ENCODE measurements at regions not wholly inside any gene's neighbourhood (a gene's known extent, or its start where the extent isn't known, plus 50 kb on each side); places are given as distances from the start of the nearest gene placed in this dataset.

DNA sequence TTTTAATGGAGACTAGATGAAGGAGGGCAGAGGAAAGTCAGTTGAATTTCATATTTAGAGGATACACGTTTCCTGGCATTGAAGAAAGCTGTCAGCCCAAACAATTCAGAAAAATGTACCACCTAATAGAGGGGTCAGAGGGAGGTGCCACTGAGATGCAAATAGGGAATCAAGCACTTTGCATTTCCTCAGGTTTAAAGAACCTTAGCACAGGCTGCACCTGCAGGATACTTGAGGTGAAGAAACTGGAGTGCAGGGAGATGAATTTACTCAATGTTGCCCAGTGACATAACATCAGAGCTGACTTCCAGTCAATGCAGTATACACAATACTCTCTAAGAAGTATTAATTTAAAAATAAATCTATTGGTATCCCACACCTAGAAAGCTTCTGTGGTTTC, 67.0 kb upstream of the MAST4 start:
- DNase-seq (ENCODE audit: low spot score): no peak
- no peak overlapping the region for H3K27ac ChIP-seq
- TF ChIP-seq, protein P1, sequence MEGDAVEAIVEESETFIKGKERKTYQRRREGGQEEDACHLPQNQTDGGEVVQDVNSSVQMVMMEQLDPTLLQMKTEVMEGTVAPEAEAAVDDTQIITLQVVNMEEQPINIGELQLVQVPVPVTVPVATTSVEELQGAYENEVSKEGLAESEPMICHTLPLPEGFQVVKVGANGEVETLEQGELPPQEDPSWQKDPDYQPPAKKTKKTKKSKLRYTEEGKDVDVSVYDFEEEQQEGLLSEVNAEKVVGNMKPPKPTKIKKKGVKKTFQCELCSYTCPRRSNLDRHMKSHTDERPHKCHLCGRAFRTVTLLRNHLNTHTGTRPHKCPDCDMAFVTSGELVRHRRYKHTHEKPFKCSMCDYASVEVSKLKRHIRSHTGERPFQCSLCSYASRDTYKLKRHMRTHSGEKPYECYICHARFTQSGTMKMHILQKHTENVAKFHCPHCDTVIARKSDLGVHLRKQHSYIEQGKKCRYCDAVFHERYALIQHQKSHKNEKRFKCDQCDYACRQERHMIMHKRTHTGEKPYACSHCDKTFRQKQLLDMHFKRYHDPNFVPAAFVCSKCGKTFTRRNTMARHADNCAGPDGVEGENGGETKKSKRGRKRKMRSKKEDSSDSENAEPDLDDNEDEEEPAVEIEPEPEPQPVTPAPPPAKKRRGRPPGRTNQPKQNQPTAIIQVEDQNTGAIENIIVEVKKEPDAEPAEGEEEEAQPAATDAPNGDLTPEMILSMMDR (conservative IDR thresholded peaks at IDR 0.05; ENCODE audit: low read depth): no peak
- POLR2A ChIA-PET (ENCODE audit: low non-redundant PET): no interaction called here
- CTCF ChIA-PET: no interaction called here

DNA sequence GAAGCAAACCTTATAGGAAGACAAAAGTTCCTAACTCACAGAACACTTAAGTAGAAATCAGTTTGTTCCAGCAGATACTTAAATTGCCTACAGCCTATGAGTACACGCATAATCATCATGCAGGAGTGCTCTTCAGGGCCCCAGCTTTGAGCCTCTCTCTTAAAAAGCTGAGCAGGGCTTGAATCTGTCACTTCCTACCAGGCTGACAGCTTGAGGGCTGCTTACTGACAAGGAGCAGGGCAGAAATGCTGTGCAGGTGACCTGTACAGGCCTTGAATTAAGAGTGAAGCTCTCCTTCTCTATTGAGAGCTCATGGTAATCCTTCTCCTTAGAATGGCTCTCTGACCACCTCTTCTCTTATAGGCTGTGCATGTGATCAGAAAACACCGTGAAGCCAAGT, 66.5 kb upstream of the MAST4 start:
- H3K27ac ChIP-seq: no peak overlapping the region
- ChIA-PET POLR2A (ENCODE audit: low non-redundant PET) (no interaction called here), CTCF (no interaction called here)
- DNase-seq (ENCODE audit: low spot score): no peak
- TF ChIP-seq, protein P1 (conservative IDR thresholded peaks at IDR 0.05; ENCODE audit: low read depth): no peak

DNA sequence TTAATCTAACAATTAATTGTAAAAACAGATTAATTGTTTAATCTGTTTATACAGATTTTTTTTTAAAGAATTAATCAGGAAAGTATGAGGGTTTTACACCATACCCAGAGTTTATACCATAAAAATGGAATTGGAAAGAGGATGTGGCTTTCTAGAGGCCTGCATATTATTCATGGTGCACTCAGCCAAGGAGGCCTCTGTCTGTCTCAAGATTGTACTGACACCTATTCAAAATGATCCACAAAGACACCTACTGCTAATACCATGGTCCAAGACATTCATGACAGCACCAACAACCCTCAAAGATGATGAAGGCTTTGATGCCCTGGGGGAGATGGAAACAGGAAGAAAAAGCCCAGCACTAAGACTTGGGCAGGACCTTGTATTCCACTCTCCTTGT, 58.1 kb upstream of the MAST4 start:
- TF ChIP-seq, protein P1 (conservative IDR thresholded peaks at IDR 0.05; ENCODE audit: low read depth): no peak
- DNase-seq (ENCODE audit: low spot score): no peak
- POLR2A ChIA-PET (ENCODE audit: low non-redundant PET): no interaction called here

DNA sequence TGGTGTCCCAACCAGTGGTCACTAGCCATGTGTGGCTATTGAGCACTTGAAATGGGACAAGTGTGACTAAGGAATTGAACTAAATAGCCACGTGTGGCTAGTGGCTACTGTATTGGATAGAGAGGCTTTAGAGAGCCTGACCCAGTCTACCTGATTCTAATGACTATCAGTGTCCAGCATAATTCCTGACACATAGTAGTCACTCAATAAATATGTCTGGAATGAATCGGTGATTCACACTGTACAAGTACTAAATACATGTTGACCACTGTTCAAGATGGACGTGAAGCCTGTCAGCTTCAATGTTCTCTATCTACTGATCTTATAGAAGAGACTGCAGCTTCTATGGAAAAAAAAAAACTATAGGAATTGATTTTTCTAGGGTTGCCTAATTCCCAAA, 57.7 kb upstream of the MAST4 start:
- H3K27ac ChIP-seq: no peak overlapping the region
- POLR2A ChIA-PET (ENCODE audit: low non-redundant PET): no interaction called here
- TF ChIP-seq, protein P1 (conservative IDR thresholded peaks at IDR 0.05; ENCODE audit: low read depth): no peak
- CTCF ChIA-PET: no interaction called here
- DNase-seq (ENCODE audit: low spot score): peak; percentile 54

More for the DNA sequence above, 58.1 kb upstream of the MAST4 start:
- H3K27ac ChIP-seq: no peak overlapping the region
- CTCF ChIA-PET: no interaction called here

DNA sequence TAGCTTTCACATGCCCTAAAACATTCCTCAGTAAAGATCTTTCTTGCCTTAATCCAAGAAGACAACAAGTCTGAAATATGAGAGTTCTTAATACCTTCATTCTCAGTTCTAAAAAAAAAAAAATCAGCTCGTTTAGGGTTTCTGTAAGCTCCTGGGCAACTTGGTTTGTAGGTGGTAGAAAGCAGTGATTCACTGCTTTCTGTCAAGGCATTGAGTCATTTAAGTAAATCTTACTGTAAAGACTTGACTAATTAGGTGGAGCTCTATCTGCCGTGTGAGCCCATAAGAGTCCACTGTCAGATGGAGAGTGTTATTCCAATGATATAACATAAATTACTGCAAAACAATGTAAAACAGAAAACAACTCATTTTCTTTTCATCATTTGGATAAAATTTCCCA, 56.1 kb upstream of the MAST4 start:
- POLR2A ChIA-PET (ENCODE audit: low non-redundant PET): no interaction called here
- DNase-seq (ENCODE audit: low spot score): peak; percentile 73
- TF ChIP-seq, protein P1 (conservative IDR thresholded peaks at IDR 0.05; ENCODE audit: low read depth): no peak
- H3K27ac ChIP-seq: no peak overlapping the region
- CTCF ChIA-PET: no interaction called here

DNA sequence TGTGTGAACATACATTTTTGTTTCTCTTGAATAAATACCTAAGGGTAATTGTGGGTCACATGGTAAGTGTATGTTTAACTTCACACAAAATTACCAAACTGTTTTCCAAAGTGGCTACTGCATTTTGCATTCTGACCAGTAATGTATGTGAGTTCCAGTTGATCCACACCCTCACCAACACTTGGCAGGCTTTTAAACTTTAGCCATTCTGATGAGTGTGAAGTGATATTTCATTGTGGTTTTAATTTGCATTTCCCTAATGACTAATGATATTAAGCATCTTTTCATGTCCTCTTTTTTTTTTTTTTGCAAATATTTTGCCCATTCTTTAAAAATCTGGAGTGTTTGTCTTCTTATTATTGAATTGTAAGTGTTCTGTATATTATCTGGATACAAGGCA, 53.5 kb upstream of the MAST4 start:
- CTCF ChIA-PET: no interaction called here
- TF ChIP-seq, protein P1 (conservative IDR thresholded peaks at IDR 0.05; ENCODE audit: low read depth): no peak
- no peak for DNase-seq (ENCODE audit: low spot score)
- no peak overlapping the region for H3K27ac ChIP-seq
- POLR2A ChIA-PET (ENCODE audit: low non-redundant PET): no interaction called here

Data from RWPE1 (cell line).